WTC11 (cell line): ENCODE measurements at regions not wholly inside any gene's neighbourhood (a gene's known extent, or its start where the extent isn't known, plus 50 kb on each side); places are given as distances from the start of the nearest gene placed in this dataset.

Source experiments
- ATAC-seq: fragments of 200-7000 bp; cut with Tn5 transposase; 2 replicates; pipeline ENCODE4 v1.10.0; 2021; ENCODE audit warnings: mild to moderate bottlenecking, moderate library complexity
- CTCF ChIA-PET: fragments of 300-600 bp; sonication (Branson Sonifier 250); formaldehyde crosslinking; loops from one replicate; lab custom pipeline; 2021; ENCODE audit warnings: antibody characterized with exemption; lab: Charles Lee
- POLR2A ChIA-PET: fragments of 350-600 bp; sonication (Branson Sonifier 250); formaldehyde crosslinking; loops from one replicate; lab custom pipeline; 2021; ENCODE audit warnings: antibody characterized with exemption; lab: Charles Lee
- DNase-seq: peaks from one replicate; pipeline ENCODE4 v3.0.0; 2021; ENCODE audit warnings: low spot score
- H3K27ac Mint-ChIP-seq: 2 replicates; pipeline ENCODE4 v1.8.0; 2021; ENCODE audit warnings: mixed read lengths
- H3K27me3 Mint-ChIP-seq: 2 replicates; pipeline ENCODE4 v1.8.0; 2021; ENCODE audit warnings: low read depth, mild to moderate bottlenecking, moderate library complexity, mixed read lengths
- H3K36me3 Mint-ChIP-seq: 2 replicates; pipeline ENCODE4 v1.8.0; 2021; ENCODE audit warnings: mixed read lengths
- H3K4me1 Mint-ChIP-seq: 2 replicates; pipeline ENCODE4 v1.8.0; 2022; ENCODE audit warnings: mixed read lengths
- H3K4me3 Mint-ChIP-seq: 2 replicates; pipeline ENCODE4 v1.8.0; 2021; ENCODE audit warnings: mild to moderate bottlenecking, moderate library complexity, mixed read lengths
- H3K9me3 Mint-ChIP-seq: 2 replicates; pipeline ENCODE4 v1.8.0; 2021; ENCODE audit warnings: mixed read lengths
- ATF3 ChIP-seq: sonication (generic); formaldehyde crosslinking; conservative IDR thresholded peaks from 2 replicates; pipeline ENCODE4 v1.8.1; 2022; ENCODE audit warnings: mild to moderate bottlenecking, missing genetic modification reagents
- CREB1 ChIP-seq: sonication (generic); formaldehyde crosslinking; IDR thresholded peaks from 2 replicates; pipeline ENCODE4 v1.8.0; 2023; ENCODE audit warnings: mild to moderate bottlenecking, missing genetic modification reagents
- ESRRA ChIP-seq: sonication (generic); formaldehyde crosslinking; IDR thresholded peaks from 2 replicates; pipeline ENCODE4 v1.8.1; 2022; ENCODE audit warnings: mild to moderate bottlenecking, missing genetic modification reagents, borderline replicate concordance
- ETV6 ChIP-seq: sonication (generic); formaldehyde crosslinking; IDR thresholded peaks from 2 replicates; pipeline ENCODE4 v1.8.1; 2022; ENCODE audit warnings: mild to moderate bottlenecking, missing genetic modification reagents
- GABPB1 ChIP-seq: sonication (generic); formaldehyde crosslinking; IDR thresholded peaks from 2 replicates; pipeline ENCODE4 v1.8.1; 2023; ENCODE audit warnings: mild to moderate bottlenecking, missing genetic modification reagents
- GRHL2 ChIP-seq: fragments of 250-450 bp; sonication (Bioruptor Pico); IDR thresholded peaks from 2 replicates; pipeline ENCODE4 v1.8.0; 2022; ENCODE audit warnings: mild to moderate bottlenecking, moderate library complexity; ENCODE audit not compliant: insufficient replicate concordance, severe bottlenecking
- GTF2I ChIP-seq: fragments of 250-450 bp; sonication (Bioruptor Pico); conservative IDR thresholded peaks from 2 replicates; pipeline ENCODE4 v1.4.0; 2021; ENCODE audit warnings: mild to moderate bottlenecking
- JAZF1 ChIP-seq: fragments of 250-450 bp; sonication (Bioruptor Pico); IDR thresholded peaks from 2 replicates; pipeline ENCODE4 v1.9.0; 2021; ENCODE audit warnings: moderate library complexity, mild to moderate bottlenecking, inconsistent platforms
- JUN ChIP-seq: sonication (generic); formaldehyde crosslinking; IDR thresholded peaks from 2 replicates; pipeline ENCODE4 v1.8.0; 2023; ENCODE audit warnings: mild to moderate bottlenecking, missing genetic modification reagents
- MYBL2 ChIP-seq: sonication (generic); formaldehyde crosslinking; IDR thresholded peaks from 2 replicates; pipeline ENCODE4 v1.8.1; 2023; ENCODE audit warnings: mild to moderate bottlenecking, moderate library complexity, missing genetic modification reagents
- NFATC4 ChIP-seq: fragments of 250-450 bp; sonication (Bioruptor Pico); IDR thresholded peaks from 2 replicates; pipeline ENCODE4 v1.9.0; 2021; ENCODE audit warnings: mild to moderate bottlenecking
- NFE2L1 ChIP-seq: sonication (generic); formaldehyde crosslinking; IDR thresholded peaks from 2 replicates; pipeline ENCODE4 v1.8.1; 2023; ENCODE audit warnings: missing genetic modification reagents
- NR2C2 ChIP-seq: sonication (generic); formaldehyde crosslinking; IDR thresholded peaks from 2 replicates; pipeline ENCODE4 v1.8.0; 2022; ENCODE audit warnings: mild to moderate bottlenecking, missing genetic modification reagents
- SOX15 ChIP-seq: fragments of 250-450 bp; sonication (Bioruptor Pico); IDR thresholded peaks from 2 replicates; pipeline ENCODE4 v1.9.0; 2021; ENCODE audit warnings: mild to moderate bottlenecking
- ZBTB21 ChIP-seq: sonication (generic); formaldehyde crosslinking; IDR thresholded peaks from 2 replicates; pipeline ENCODE4 v1.8.1; 2023; ENCODE audit warnings: mild to moderate bottlenecking, missing genetic modification reagents, borderline replicate concordance
- ZBTB43 ChIP-seq: sonication (generic); formaldehyde crosslinking; IDR thresholded peaks from 2 replicates; pipeline ENCODE4 v1.8.1; 2023; ENCODE audit warnings: mild to moderate bottlenecking, missing genetic modification reagents
- ZNF138 ChIP-seq: sonication (generic); formaldehyde crosslinking; conservative IDR thresholded peaks from 2 replicates; pipeline ENCODE4 v1.8.1; 2022; ENCODE audit warnings: mild to moderate bottlenecking, moderate library complexity, missing genetic modification reagents
- ZNF396 ChIP-seq: fragments of 250-450 bp; sonication (Bioruptor Pico); IDR thresholded peaks from 2 replicates; pipeline ENCODE4 v1.8.0; 2021; ENCODE audit warnings: mild to moderate bottlenecking, moderate library complexity, borderline replicate concordance
- TF ChIP-seq, protein P1 (sequence below): fragments of 250-450 bp; sonication (Bioruptor Pico); IDR thresholded peaks from 2 replicates; pipeline ENCODE4 v2.1.2; 2022; ENCODE audit warnings: mild to moderate bottlenecking, moderate library complexity
- TF ChIP-seq, protein P2 (sequence below): sonication (generic); formaldehyde crosslinking; IDR thresholded peaks from 2 replicates; pipeline ENCODE4 v1.8.0; 2023; ENCODE audit warnings: missing genetic modification reagents, mild to moderate bottlenecking, borderline replicate concordance
- TF ChIP-seq, protein P3 (sequence below): sonication (generic); formaldehyde crosslinking; IDR thresholded peaks from 2 replicates; pipeline ENCODE4 v1.8.1; 2023; ENCODE audit warnings: mild to moderate bottlenecking, missing genetic modification reagents
- TF ChIP-seq, protein P4 (sequence below): fragments of 250-450 bp; sonication (Bioruptor Pico); IDR thresholded peaks from 2 replicates; pipeline ENCODE4 v1.8.0; 2021; ENCODE audit warnings: mild to moderate bottlenecking

DNA sequence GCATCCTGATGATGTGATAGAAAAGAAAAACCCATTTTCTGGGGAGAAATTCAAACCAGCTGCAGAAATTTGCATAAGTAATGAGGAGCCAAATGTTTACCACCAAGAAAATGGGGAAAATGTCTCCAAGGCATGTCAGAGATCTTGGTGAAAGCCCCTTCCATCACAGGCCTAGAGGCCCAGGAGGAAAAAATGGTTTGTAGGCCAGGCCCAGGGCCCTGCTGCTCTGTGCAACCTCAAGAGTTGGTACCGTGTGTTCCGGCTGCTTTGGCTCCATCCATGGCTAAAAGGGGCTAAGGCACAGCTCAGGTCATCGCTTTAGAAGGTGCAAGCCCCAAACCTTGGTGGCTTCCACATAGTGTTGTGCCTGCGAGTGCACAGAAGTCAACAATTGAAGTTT, 543.1 kb downstream of the ZNF608 start (continued):
- no peak for TF ChIP-seq ATF3 (CRISPR knock-in tag)
- TF ChIP-seq, protein P1, sequence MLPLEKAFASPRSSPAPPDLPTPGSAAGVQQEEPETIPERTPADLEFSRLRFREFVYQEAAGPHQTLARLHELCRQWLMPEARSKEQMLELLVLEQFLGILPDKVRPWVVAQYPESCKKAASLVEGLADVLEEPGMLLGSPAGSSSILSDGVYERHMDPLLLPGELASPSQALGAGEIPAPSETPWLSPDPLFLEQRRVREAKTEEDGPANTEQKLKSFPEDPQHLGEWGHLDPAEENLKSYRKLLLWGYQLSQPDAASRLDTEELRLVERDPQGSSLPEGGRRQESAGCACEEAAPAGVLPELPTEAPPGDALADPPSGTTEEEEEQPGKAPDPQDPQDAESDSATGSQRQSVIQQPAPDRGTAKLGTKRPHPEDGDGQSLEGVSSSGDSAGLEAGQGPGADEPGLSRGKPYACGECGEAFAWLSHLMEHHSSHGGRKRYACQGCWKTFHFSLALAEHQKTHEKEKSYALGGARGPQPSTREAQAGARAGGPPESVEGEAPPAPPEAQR (CRISPR knock-in tag), result no peak
- no peak for TF ChIP-seq ZNF138 (CRISPR knock-in tag)

- Mint-ChIP-seq H3K27ac (no peak overlapping the region), H3K27me3 (peaks cover 7% of the 10 kb centered on the region; the same call in 1 of the 2 replicates), H3K4me1 (no peaks in the 10 kb centered on the region), H3K36me3 (peaks cover 43% of the 10 kb centered on the region), H3K4me3 (no peak overlapping the region), H3K9me3 (peaks cover 63% of the 10 kb centered on the region)
- ChIA-PET CTCF (no interaction called here), POLR2A (no interaction called here)
- ATAC-seq (no peak), DNase-seq (no peak)
- no peak for TF ChIP-seq SOX15 (CRISPR knock-in tag)
- no peak for TF ChIP-seq ESRRA (CRISPR knock-in tag)
- TF ChIP-seq GRHL2 (CRISPR knock-in tag), result no peak
- no peak for TF ChIP-seq ZBTB21 (CRISPR knock-in tag)
- no peak for TF ChIP-seq ZBTB43
- no peak for TF ChIP-seq JUN (CRISPR knock-in tag)
- TF ChIP-seq JAZF1 (CRISPR knock-in tag), result no peak
- TF ChIP-seq, protein P2, sequence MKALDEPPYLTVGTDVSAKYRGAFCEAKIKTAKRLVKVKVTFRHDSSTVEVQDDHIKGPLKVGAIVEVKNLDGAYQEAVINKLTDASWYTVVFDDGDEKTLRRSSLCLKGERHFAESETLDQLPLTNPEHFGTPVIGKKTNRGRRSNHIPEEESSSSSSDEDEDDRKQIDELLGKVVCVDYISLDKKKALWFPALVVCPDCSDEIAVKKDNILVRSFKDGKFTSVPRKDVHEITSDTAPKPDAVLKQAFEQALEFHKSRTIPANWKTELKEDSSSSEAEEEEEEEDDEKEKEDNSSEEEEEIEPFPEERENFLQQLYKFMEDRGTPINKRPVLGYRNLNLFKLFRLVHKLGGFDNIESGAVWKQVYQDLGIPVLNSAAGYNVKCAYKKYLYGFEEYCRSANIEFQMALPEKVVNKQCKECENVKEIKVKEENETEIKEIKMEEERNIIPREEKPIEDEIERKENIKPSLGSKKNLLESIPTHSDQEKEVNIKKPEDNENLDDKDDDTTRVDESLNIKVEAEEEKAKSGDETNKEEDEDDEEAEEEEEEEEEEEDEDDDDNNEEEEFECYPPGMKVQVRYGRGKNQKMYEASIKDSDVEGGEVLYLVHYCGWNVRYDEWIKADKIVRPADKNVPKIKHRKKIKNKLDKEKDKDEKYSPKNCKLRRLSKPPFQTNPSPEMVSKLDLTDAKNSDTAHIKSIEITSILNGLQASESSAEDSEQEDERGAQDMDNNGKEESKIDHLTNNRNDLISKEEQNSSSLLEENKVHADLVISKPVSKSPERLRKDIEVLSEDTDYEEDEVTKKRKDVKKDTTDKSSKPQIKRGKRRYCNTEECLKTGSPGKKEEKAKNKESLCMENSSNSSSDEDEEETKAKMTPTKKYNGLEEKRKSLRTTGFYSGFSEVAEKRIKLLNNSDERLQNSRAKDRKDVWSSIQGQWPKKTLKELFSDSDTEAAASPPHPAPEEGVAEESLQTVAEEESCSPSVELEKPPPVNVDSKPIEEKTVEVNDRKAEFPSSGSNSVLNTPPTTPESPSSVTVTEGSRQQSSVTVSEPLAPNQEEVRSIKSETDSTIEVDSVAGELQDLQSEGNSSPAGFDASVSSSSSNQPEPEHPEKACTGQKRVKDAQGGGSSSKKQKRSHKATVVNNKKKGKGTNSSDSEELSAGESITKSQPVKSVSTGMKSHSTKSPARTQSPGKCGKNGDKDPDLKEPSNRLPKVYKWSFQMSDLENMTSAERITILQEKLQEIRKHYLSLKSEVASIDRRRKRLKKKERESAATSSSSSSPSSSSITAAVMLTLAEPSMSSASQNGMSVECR (CRISPR knock-in tag), result no peak
- no peak for TF ChIP-seq ETV6 (CRISPR knock-in tag)
- TF ChIP-seq NR2C2 (CRISPR knock-in tag), result no peak
- no peak for TF ChIP-seq MYBL2 (CRISPR knock-in tag)
- no peak for TF ChIP-seq GABPB1 (CRISPR knock-in tag)
- TF ChIP-seq ZNF396 (CRISPR knock-in tag), result no peak
- TF ChIP-seq, protein P3, sequence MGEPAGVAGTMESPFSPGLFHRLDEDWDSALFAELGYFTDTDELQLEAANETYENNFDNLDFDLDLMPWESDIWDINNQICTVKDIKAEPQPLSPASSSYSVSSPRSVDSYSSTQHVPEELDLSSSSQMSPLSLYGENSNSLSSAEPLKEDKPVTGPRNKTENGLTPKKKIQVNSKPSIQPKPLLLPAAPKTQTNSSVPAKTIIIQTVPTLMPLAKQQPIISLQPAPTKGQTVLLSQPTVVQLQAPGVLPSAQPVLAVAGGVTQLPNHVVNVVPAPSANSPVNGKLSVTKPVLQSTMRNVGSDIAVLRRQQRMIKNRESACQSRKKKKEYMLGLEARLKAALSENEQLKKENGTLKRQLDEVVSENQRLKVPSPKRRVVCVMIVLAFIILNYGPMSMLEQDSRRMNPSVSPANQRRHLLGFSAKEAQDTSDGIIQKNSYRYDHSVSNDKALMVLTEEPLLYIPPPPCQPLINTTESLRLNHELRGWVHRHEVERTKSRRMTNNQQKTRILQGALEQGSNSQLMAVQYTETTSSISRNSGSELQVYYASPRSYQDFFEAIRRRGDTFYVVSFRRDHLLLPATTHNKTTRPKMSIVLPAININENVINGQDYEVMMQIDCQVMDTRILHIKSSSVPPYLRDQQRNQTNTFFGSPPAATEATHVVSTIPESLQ, result no peak
- TF ChIP-seq GTF2I (CRISPR knock-in tag), result no peak
- no peak for TF ChIP-seq NFATC4 (CRISPR knock-in tag)
- TF ChIP-seq, protein P4, sequence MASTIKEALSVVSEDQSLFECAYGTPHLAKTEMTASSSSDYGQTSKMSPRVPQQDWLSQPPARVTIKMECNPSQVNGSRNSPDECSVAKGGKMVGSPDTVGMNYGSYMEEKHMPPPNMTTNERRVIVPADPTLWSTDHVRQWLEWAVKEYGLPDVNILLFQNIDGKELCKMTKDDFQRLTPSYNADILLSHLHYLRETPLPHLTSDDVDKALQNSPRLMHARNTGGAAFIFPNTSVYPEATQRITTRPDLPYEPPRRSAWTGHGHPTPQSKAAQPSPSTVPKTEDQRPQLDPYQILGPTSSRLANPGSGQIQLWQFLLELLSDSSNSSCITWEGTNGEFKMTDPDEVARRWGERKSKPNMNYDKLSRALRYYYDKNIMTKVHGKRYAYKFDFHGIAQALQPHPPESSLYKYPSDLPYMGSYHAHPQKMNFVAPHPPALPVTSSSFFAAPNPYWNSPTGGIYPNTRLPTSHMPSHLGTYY (CRISPR knock-in tag), result no peak
- no peak for TF ChIP-seq NFE2L1 (CRISPR knock-in tag)
- no peak for TF ChIP-seq CREB1
These were observed 546.1 kb downstream of the ZNF608 start for GRCh38 chr5:124200381-124200780.
